Kidney (tissue), 13 donors: ENCODE measurements at regions not wholly inside any gene's neighbourhood (a gene's known extent, or its start where the extent isn't known, plus 50 kb on each side); places are given as distances from the start of the nearest gene placed in this dataset.

Experiments used
- DNase-seq, 5 donors: peaks; one replicate each; pipeline ENCODE4 v3.0.0-alpha.2; 2013 to 2020
- FAIRE-seq: peaks from 2 replicates; lab custom pipeline; 2012; peaks lifted over from hg19 to GRCh38; lab: Jason Lieb, UNC
- H3K27ac ChIP-seq, 2 donors: one replicate each; pipeline ENCODE4 v1.7.0; 2013; ENCODE audit warnings: low read depth in 2 of 2, low read length in 2 of 2, inconsistent platforms in 1 of 2
- H3K27me3 ChIP-seq: one replicate; pipeline ENCODE4 v1.7.1; 2013; ENCODE audit warnings: low read length, inconsistent platforms; ENCODE audit not compliant: control insufficient read depth, insufficient read depth
- H3K36me3 ChIP-seq, 3 donors: one replicate each; pipeline versions ENCODE4 v1.7.0 to v1.7.1; 2013; ENCODE audit warnings: low read length in 3 of 3, control low read depth in 1 of 3, inconsistent platforms in 1 of 3; ENCODE audit not compliant: insufficient read depth in 3 of 3, control insufficient read depth in 2 of 3
- H3K4me1 ChIP-seq, 3 donors: one replicate each; pipeline versions ENCODE4 v1.7.0 to v1.7.1; 2013; ENCODE audit warnings: low read length in 3 of 3, inconsistent platforms in 1 of 3, low read depth in 1 of 3; ENCODE audit not compliant: control insufficient read depth in 2 of 3, insufficient read depth in 2 of 3
- H3K4me3 ChIP-seq, 3 donors: one replicate each; pipeline versions ENCODE4 v1.7.0 to v1.8.1; 2013; ENCODE audit warnings: low read length in 3 of 3, control low read depth in 1 of 3, inconsistent platforms in 1 of 3
- H3K9ac ChIP-seq, 3 donors: one replicate each; pipeline versions ENCODE4 v1.7.0 to v1.7.1; 2013; ENCODE audit warnings: low read length in 3 of 3, control low read depth in 1 of 3, inconsistent platforms in 1 of 3
- H3K9me3 ChIP-seq, 3 donors: one replicate each; pipeline versions ENCODE4 v1.7.0 to v1.7.1; 2013; ENCODE audit warnings: low read length in 3 of 3, control low read depth in 1 of 3, inconsistent platforms in 1 of 3; ENCODE audit not compliant: control insufficient read depth in 2 of 3, insufficient read depth in 1 of 3
- intact Hi-C: fragments of 100-400 bp; cut with DNase I; formaldehyde crosslinking; loops from one replicate; pipeline ENCODE4 v1.11.1; 2022
- TF ChIP-seq, protein P1 (sequence below): IDR thresholded peaks from 3 replicates; pipeline ENCODE4 v1.5.1; 2012; ENCODE audit warnings: mild to moderate bottlenecking, moderate library complexity, borderline replicate concordance; ENCODE audit not compliant: insufficient read depth; ENCODE audit errors: extremely low read depth
- donor health status: control.
- donor health status: control.
- donor health status: control.
- donor health status: control.
- donor health status: control.
- donor health status: DM: yes; HTN: yes; CAD: no.
- donor health status: Normal renal cell carcinoma (clear cell type).

GRCh38 chr5:179407191-179408175 is 62.2 kb upstream of the ADAMTS2 start:
- H3K4me3 ChIP-seq, result no peak overlapping the region
- no peaks in the 10 kb centered on the region for H3K36me3 ChIP-seq
- TF ChIP-seq, protein P1, sequence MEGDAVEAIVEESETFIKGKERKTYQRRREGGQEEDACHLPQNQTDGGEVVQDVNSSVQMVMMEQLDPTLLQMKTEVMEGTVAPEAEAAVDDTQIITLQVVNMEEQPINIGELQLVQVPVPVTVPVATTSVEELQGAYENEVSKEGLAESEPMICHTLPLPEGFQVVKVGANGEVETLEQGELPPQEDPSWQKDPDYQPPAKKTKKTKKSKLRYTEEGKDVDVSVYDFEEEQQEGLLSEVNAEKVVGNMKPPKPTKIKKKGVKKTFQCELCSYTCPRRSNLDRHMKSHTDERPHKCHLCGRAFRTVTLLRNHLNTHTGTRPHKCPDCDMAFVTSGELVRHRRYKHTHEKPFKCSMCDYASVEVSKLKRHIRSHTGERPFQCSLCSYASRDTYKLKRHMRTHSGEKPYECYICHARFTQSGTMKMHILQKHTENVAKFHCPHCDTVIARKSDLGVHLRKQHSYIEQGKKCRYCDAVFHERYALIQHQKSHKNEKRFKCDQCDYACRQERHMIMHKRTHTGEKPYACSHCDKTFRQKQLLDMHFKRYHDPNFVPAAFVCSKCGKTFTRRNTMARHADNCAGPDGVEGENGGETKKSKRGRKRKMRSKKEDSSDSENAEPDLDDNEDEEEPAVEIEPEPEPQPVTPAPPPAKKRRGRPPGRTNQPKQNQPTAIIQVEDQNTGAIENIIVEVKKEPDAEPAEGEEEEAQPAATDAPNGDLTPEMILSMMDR, result no peak
- H3K9ac ChIP-seq, result no peak overlapping the region
- H3K27me3 ChIP-seq, result no peaks in the 10 kb centered on the region
- DNase-seq, result peak in 1 of 5 donors; percentile 48
- FAIRE-seq, result no peak
- H3K9me3 ChIP-seq, result peaks cover 0 to 3% (median 2%) of the 10 kb centered on the region in 3 donors
- intact Hi-C loops, result no loop called here
- no peak overlapping the region for H3K27ac ChIP-seq
- no peaks in the 10 kb centered on the region for H3K4me1 ChIP-seq

DNA sequence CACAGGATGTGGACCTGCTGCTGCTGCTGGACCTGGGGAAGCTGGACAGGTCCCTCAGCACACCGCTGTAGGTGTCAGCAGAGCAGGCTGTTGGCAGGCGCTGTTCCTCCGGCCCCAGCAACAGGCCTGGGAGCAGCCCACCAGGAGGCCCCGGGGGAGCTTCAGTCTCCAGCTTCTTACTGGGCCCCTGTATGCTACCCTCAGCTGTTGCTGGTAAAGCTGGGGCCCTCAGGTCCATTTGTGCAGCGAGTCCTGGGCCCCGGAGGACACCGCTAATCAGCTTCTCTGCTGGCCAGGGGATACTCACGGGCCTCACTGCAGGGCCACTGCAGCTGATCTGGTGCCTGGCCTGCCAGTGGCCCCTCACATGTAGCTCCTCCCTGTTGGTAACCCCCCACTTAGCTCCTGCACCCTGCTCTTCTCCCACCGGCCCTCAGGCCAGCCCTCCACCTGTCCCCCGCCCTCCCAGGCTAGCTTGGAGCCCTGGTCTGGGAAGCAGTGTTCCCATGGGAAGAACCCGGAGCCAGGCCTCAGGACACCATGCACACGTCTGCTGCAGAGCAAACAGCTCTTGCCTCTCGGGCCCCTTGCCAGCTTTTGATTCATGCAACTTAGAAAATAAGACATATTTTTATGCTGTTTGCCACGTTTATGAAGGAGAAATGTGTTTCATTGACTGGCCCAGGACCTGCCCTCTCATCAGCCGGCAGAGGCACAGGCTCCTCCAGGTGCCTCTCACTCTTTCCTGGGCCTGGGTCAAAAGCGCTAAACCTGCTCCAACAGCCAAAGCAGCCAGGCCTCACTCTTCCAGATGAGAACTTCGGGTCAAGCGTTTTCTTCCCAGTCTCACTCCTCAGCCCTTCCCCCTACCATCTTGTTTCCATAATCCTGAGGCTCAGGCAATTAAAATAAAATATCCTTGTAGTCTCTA is 61.0 kb upstream of the ADAMTS2 start:
- Histone ChIP-seq H3K27ac (no peak overlapping the region), H3K4me1 (no peaks in the 10 kb centered on the region), H3K4me3 (no peak overlapping the region), H3K9ac (no peak overlapping the region), H3K27me3 (no peaks in the 10 kb centered on the region), H3K9me3 (peaks cover 0 to 9% (median 2%) of the 10 kb centered on the region in 3 donors), H3K36me3 (no peaks in the 10 kb centered on the region)
- intact Hi-C loops, result no loop called here
- TF ChIP-seq, protein P1, result no peak
- no peak for FAIRE-seq
- DNase-seq, result peak in 3 of 5 donors; percentile 10 to 55 (median 49)

- H3K9ac ChIP-seq, result no peak overlapping the region
- no peaks in the 10 kb centered on the region for H3K36me3 ChIP-seq
- H3K27ac ChIP-seq, result no peak overlapping the region
- FAIRE-seq, result no peak
- no peaks in the 10 kb centered on the region for H3K27me3 ChIP-seq
- intact Hi-C loops, result no loop called here
- TF ChIP-seq, protein P1, result no peak
- H3K9me3 ChIP-seq, result peaks cover 0 to 14% (median 2%) of the 10 kb centered on the region in 3 donors
- H3K4me3 ChIP-seq, result no peak overlapping the region
- no peaks in the 10 kb centered on the region for H3K4me1 ChIP-seq
- peak in 1 of 5 donors; percentile 58 for DNase-seq
These were observed 60.3 kb upstream of the ADAMTS2 start for GRCh38 chr5:179405426-179406030.
